ENCODE measurements at regions not wholly inside any gene's neighbourhood (a gene's known extent, or its start where the extent isn't known, plus 50 kb on each side); places are given as distances from the start of the nearest gene placed in this dataset.

DNA sequence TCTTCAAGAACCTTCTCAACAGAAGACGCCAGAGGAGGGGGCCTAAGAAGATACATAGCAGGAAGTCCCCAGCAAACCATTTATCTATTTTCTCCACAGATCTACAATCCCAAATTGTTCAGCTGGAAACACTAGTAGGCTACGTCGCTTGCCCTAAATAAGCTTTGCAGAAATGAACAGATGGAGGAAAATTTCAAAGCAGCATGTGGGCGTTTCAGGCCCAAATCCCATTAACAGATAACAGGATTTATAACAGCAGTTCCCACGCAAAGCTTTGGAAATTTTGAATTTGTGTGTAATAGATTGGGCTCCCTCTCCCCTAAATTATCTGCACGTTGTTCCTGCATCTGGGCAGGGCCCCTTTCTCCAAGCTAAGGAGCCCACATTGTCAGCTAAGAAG, 60.6 kb upstream of the FRMD4A start:
- POLR2A ChIA-PET: no interaction called here
- CTCF ChIA-PET: no interaction called here
- no peak overlapping the region for H3K4me3 ChIP-seq (ENCODE audit: low read depth, low read length)
- DNase-seq (ENCODE audit: low read depth, low spot score): no peak
- TF ChIP-seq, protein P1, sequence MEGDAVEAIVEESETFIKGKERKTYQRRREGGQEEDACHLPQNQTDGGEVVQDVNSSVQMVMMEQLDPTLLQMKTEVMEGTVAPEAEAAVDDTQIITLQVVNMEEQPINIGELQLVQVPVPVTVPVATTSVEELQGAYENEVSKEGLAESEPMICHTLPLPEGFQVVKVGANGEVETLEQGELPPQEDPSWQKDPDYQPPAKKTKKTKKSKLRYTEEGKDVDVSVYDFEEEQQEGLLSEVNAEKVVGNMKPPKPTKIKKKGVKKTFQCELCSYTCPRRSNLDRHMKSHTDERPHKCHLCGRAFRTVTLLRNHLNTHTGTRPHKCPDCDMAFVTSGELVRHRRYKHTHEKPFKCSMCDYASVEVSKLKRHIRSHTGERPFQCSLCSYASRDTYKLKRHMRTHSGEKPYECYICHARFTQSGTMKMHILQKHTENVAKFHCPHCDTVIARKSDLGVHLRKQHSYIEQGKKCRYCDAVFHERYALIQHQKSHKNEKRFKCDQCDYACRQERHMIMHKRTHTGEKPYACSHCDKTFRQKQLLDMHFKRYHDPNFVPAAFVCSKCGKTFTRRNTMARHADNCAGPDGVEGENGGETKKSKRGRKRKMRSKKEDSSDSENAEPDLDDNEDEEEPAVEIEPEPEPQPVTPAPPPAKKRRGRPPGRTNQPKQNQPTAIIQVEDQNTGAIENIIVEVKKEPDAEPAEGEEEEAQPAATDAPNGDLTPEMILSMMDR (IDR thresholded peaks at IDR 0.05; ENCODE audit: insufficient read depth, low read length, missing control alignments): no peak

DNA sequence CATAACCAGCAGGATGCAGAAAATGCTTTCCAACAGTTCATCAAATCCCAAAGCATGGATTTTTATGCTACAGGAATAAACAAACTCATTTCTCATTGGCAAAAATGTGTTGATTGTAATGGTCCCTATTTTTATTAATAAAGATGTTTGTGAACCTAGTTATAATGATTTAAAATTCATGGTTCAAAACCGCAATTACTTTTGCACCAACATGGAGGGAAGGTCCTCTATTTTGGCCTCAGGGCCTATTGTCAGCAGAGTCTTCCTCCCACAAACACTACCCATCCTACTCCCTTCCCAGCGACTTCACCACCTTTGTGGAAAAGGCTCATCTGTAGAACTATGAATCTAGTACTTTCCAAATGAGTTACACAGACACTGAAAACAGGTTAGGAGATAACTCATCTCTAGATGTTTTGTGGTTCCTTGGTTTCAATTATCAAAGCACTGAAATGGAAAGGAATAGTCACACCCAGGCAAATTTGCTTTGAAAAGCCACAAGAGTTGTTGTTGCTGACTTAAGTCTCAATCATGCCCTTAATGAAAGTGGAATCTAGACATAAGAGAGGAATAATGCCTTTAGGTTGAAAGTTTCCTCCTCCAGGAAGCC, 59.4 kb upstream of the FRMD4A start:
- TF ChIP-seq, protein P1 (IDR thresholded peaks at IDR 0.05; ENCODE audit: insufficient read depth, low read length, missing control alignments): no peak
- DNase-seq (ENCODE audit: low read depth, low spot score): no peak
- ChIA-PET CTCF (no interaction called here), POLR2A (no interaction called here)
- no peak overlapping the region for H3K4me3 ChIP-seq (ENCODE audit: low read depth, low read length)

- POLR2A ChIA-PET: interaction anchor here (0.8 kb wide), 1 partner anchor 11 kb away, joined by 3 read pairs; no protein-coding TSS in a partner anchor
- TF ChIP-seq, protein P1 (IDR thresholded peaks at IDR 0.05; ENCODE audit: insufficient read depth, low read length, missing control alignments): no peak
- CTCF ChIA-PET: interaction anchor here (0.7 to 1.5 kb wide), 6 partner anchors 9 to 91 kb away, joined by 3 to 7 read pairs (median 3); no protein-coding TSS in a partner anchor
- peak; percentile 65 for DNase-seq (ENCODE audit: low read depth, low spot score)
- no peak overlapping the region for H3K4me3 ChIP-seq (ENCODE audit: low read depth, low read length)
Observed at GRCh38 chr10:14385596-14386593, 55.2 kb upstream of the FRMD4A start.

GRCh38 chr10:14384915-14385314, 54.2 kb upstream of the FRMD4A start:
- no peak overlapping the region for H3K4me3 ChIP-seq (ENCODE audit: low read depth, low read length)
- CTCF ChIA-PET: interaction anchor here (0.9 to 1.5 kb wide), 3 partner anchors 10 to 57 kb away, joined by 3 to 7 read pairs (median 5); no protein-coding TSS in a partner anchor
- POLR2A ChIA-PET: no interaction called here
- no peak for DNase-seq (ENCODE audit: low read depth, low spot score)
- TF ChIP-seq, protein P1 (IDR thresholded peaks at IDR 0.05; ENCODE audit: insufficient read depth, low read length, missing control alignments): no peak

- ChIA-PET POLR2A (no interaction called here), CTCF (interaction anchor here (1.5 kb wide), 1 partner anchor 57 kb away, joined by 3 read pairs; no protein-coding TSS in a partner anchor)
- DNase-seq (ENCODE audit: low read depth, low spot score): no peak
- TF ChIP-seq, protein P1 (IDR thresholded peaks at IDR 0.05; ENCODE audit: insufficient read depth, low read length, missing control alignments): no peak
- H3K4me3 ChIP-seq (ENCODE audit: low read depth, low read length): no peak overlapping the region
Observed at GRCh38 chr10:14384116-14384730, 53.5 kb upstream of the FRMD4A start.
